ENCODE measurements at regions not wholly inside any gene's neighbourhood (a gene's known extent, or its start where the extent isn't known, plus 50 kb on each side); places are given as distances from the start of the nearest gene placed in this dataset.
"Not testable (repeated sequence)": the region's sequence is repeated elsewhere in the genome, so short reads cannot be mapped to it uniquely, and the experiment has no call there.

DNA sequence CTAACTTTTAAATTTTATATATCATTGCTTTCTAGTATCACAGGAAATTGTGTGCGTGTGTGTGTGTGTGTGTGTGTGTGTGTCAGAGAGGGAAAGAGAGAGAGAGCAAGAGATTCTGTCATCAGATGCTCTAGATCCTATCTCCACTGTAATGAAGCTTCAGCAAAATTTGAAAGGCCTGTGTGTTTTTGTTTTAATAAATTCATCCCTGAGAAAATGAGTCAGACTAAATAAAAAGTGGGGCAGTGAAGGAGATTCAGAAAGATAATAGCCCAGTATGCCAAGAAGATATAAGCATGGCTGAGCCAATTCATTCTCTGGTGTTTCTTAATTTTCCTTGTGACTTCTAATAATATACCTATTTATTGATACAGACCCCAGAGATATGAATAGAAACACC lies 184.2 kb upstream of the TMEM196 start:
- Histone ChIP-seq H3K9me3 (ENCODE audit: insufficient read depth, low read depth) (peaks cover 52% of the 10 kb centered on the region), H3K27me3 (ENCODE audit: insufficient read depth, low read depth) (no peaks in the 10 kb centered on the region), H3K79me2 (ENCODE audit: low read depth) (no peaks in the 10 kb centered on the region), H3K4me1 (replicated peaks; ENCODE audit: insufficient read depth) (peaks cover 32% of the 10 kb centered on the region), H3K36me3 (ENCODE audit: low read depth) (0 out of 2 replicates have a peak, but pooled peaks cover 12% of the 10 kb centered on the region), H3F3A (ENCODE audit: insufficient read depth, low read depth) (peaks cover 24% of the 10 kb centered on the region), H3K9me2 (ENCODE audit: insufficient read depth) (no peaks in the 10 kb centered on the region), H3K27ac (peak overlapping the region; percentile 88), H4K20me1 (ENCODE audit: insufficient read depth) (no peaks in the 10 kb centered on the region), H3K4me2 (peak overlapping the region; percentile 35), H2AFZ (0 out of 2 replicates have a peak overlapping the region, but pooled peaks have one; percentile 1), H3K4me3 (no peak overlapping the region; the same call in 1 of the 2 replicates)
- TF ChIP-seq EZH2 (IDR thresholded peaks at IDR 0.05; ENCODE audit: low read depth) = no peak
- TF ChIP-seq, protein P1, sequence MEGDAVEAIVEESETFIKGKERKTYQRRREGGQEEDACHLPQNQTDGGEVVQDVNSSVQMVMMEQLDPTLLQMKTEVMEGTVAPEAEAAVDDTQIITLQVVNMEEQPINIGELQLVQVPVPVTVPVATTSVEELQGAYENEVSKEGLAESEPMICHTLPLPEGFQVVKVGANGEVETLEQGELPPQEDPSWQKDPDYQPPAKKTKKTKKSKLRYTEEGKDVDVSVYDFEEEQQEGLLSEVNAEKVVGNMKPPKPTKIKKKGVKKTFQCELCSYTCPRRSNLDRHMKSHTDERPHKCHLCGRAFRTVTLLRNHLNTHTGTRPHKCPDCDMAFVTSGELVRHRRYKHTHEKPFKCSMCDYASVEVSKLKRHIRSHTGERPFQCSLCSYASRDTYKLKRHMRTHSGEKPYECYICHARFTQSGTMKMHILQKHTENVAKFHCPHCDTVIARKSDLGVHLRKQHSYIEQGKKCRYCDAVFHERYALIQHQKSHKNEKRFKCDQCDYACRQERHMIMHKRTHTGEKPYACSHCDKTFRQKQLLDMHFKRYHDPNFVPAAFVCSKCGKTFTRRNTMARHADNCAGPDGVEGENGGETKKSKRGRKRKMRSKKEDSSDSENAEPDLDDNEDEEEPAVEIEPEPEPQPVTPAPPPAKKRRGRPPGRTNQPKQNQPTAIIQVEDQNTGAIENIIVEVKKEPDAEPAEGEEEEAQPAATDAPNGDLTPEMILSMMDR (conservative IDR thresholded peaks at IDR 0.05) = no peak
- CTCF ChIA-PET = no interaction called here
- peak in 1 of 2 experiments; percentile 56 for DNase-seq
- intact Hi-C loops (cut with micrococcal nuclease; ENCODE audit: unreplicated experiment) = loop anchor here (1.0 to 5.0 kb wide), 10 partner anchors 13 to 354 kb away; partner anchors contain the start of gene MACC1
- no TSS peak for BruUV-seq (replicated peaks)
- POLR2A ChIA-PET (ENCODE audit: unreplicated experiment) = interaction anchor here (0.6 kb wide), 1 partner anchor 128 kb away, joined by 6 read pairs; no protein-coding TSS in a partner anchor

DNA sequence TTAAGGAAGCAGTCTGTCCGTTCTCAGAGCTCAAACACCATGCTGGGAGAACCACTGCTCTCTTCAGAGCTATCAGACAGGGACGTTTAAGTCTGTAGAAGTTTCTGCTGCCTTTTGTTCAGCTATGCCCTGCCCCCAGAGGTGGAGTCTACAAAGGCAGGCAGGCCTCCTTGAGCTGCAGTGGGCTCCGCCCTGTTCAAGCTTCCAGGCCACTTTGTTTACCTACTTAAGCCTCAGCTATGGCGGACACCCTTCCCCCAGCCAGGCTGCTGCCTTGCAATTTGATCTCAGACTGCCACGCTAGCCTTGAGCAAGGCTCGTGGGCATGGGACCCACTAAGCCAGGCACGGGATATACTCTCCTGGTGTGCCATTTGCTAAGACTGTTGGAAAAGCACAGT lies 180.7 kb upstream of the TMEM196 start:
- H3K27me3 ChIP-seq (ENCODE audit: insufficient read depth, low read depth); BruUV-seq (replicated peaks); H3K36me3 ChIP-seq (ENCODE audit: low read depth); H3K27ac ChIP-seq; H2AFZ ChIP-seq; DNase-seq; CTCF ChIA-PET; H3K9me2 ChIP-seq (ENCODE audit: insufficient read depth); POLR2A ChIA-PET (ENCODE audit: unreplicated experiment); intact Hi-C loops (cut with micrococcal nuclease; ENCODE audit: unreplicated experiment); H3K4me3 ChIP-seq; H4K20me1 ChIP-seq (ENCODE audit: insufficient read depth); H3K4me2 ChIP-seq; H3K79me2 ChIP-seq (ENCODE audit: low read depth): not testable (repeated sequence)
- H3K9me3 ChIP-seq (ENCODE audit: insufficient read depth, low read depth) = peaks cover 29% of the 10 kb centered on the region
- H3K4me1 ChIP-seq (replicated peaks; ENCODE audit: insufficient read depth) = peaks cover 23% of the 10 kb centered on the region
- peaks cover 24% of the 10 kb centered on the region for H3F3A ChIP-seq (ENCODE audit: insufficient read depth, low read depth)

DNA sequence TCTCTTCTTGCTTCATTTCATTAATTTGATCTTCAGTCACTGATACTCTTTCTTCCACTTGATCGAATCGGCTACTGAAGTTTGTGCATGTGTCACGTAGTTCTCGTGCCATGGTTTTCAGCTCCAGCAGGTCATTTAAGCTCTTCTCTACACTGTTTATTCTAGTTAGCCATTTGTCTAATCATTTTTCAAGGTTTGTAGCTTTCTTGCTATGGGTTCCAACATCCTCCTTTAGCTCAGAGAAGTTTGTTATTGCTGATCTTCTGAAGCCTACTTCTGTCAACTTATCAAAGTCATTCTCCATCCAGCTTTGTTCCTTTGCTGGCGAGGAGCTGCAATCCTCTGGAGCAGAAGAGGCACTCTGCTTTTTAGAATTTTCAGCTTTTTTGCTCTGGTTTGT lies 180.0 kb upstream of the TMEM196 start:
- H3K27ac ChIP-seq; H4K20me1 ChIP-seq (ENCODE audit: insufficient read depth); POLR2A ChIA-PET (ENCODE audit: unreplicated experiment); CTCF ChIA-PET; H3K79me2 ChIP-seq (ENCODE audit: low read depth); H2AFZ ChIP-seq; BruUV-seq (replicated peaks); H3K4me3 ChIP-seq; intact Hi-C loops (cut with micrococcal nuclease; ENCODE audit: unreplicated experiment); H3K36me3 ChIP-seq (ENCODE audit: low read depth); H3K4me2 ChIP-seq; DNase-seq; H3K9me2 ChIP-seq (ENCODE audit: insufficient read depth); H3K27me3 ChIP-seq (ENCODE audit: insufficient read depth, low read depth): not testable (repeated sequence)
- Histone ChIP-seq H3K4me1 (replicated peaks; ENCODE audit: insufficient read depth) (peaks cover 16% of the 10 kb centered on the region), H3K9me3 (ENCODE audit: insufficient read depth, low read depth) (peaks cover 30% of the 10 kb centered on the region), H3F3A (ENCODE audit: insufficient read depth, low read depth) (peaks cover 16% of the 10 kb centered on the region)

DNA sequence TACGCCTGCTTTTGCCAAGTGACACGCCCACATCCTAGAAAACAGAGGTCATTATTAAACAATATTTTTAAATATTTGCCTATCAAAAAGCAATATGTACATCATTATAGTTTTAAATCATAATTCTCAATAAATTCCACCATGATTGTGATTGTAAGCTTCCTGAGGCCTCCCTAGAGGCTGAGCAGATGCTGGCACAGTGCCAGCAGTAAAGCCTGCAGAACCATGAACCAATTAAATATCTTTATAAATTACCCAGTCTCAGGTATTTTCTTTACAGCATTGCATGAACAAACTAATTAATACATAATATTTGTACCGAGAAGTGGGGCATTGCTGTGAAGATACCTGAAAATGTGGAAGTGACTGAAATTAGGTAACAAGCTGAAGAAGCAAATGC lies 174.7 kb upstream of the TMEM196 start:
- Histone ChIP-seq H3K79me2 (ENCODE audit: low read depth) (no peaks in the 10 kb centered on the region), H3K4me2 (no peak overlapping the region), H3F3A (ENCODE audit: insufficient read depth, low read depth) (no peaks in the 10 kb centered on the region), H4K20me1 (ENCODE audit: insufficient read depth) (no peaks in the 10 kb centered on the region), H3K36me3 (ENCODE audit: low read depth) (no peaks in the 10 kb centered on the region), H3K4me3 (no peak overlapping the region), H3K9me2 (ENCODE audit: insufficient read depth) (no peaks in the 10 kb centered on the region), H3K4me1 (replicated peaks; ENCODE audit: insufficient read depth) (no peaks in the 10 kb centered on the region), H3K27me3 (ENCODE audit: insufficient read depth, low read depth) (no peaks in the 10 kb centered on the region), H3K27ac (no peak overlapping the region), H2AFZ (no peak overlapping the region), H3K9me3 (ENCODE audit: insufficient read depth, low read depth) (peaks cover 7% of the 10 kb centered on the region)
- TF ChIP-seq, protein P1 (conservative IDR thresholded peaks at IDR 0.05) = no peak
- TF ChIP-seq EZH2 (IDR thresholded peaks at IDR 0.05; ENCODE audit: low read depth) = no peak
- intact Hi-C loops (cut with micrococcal nuclease; ENCODE audit: unreplicated experiment) = no loop called here
- BruUV-seq (replicated peaks) = no TSS peak
- no peak for DNase-seq
- ChIA-PET POLR2A (ENCODE audit: unreplicated experiment) (no interaction called here), CTCF (no interaction called here)
